Mesodermal cell (in vitro differentiated cells): ENCODE measurements at regions not wholly inside any gene's neighbourhood (a gene's known extent, or its start where the extent isn't known, plus 50 kb on each side); places are given as distances from the start of the nearest gene placed in this dataset.

Source experiments
- H3K27ac ChIP-seq: 2 replicates; pipeline ENCODE4 v1.7.0; 2013; ENCODE audit warnings: mild to moderate bottlenecking, low read depth, low read length, moderate library complexity; ENCODE audit not compliant: severe bottlenecking
- H3K36me3 ChIP-seq: 2 replicates; pipeline ENCODE4 v1.7.1; 2013; ENCODE audit warnings: mild to moderate bottlenecking, low read length, moderate library complexity; ENCODE audit not compliant: control insufficient read depth, insufficient read depth
- H3K4me1 ChIP-seq: one replicate; pipeline ENCODE4 v1.7.1; 2013; ENCODE audit warnings: mild to moderate bottlenecking, low read length; ENCODE audit not compliant: insufficient read depth, control insufficient read depth, poor library complexity, severe bottlenecking
- H3K4me3 ChIP-seq: 2 replicates; pipeline ENCODE4 v1.7.0; 2013; ENCODE audit warnings: low read length, control low read depth, mild to moderate bottlenecking; ENCODE audit not compliant: insufficient read depth, poor library complexity, severe bottlenecking; ENCODE audit errors: extremely low read depth
- H3K9me3 ChIP-seq: 2 replicates; pipeline ENCODE4 v1.7.1; 2013; ENCODE audit warnings: mild to moderate bottlenecking, low read length, moderate library complexity; ENCODE audit not compliant: control insufficient read depth
- WGBS, 2 experiments: methylation state at CpG; one replicate each; pipeline ENCODE4 v1.1.5; 2013; ENCODE audit warnings: missing lambda C conversion rate in 2 of 2; ENCODE audit not compliant: insufficient coverage in 2 of 2; 5-methylcytosine and 5-hydroxymethylcytosine counted together

DNA sequence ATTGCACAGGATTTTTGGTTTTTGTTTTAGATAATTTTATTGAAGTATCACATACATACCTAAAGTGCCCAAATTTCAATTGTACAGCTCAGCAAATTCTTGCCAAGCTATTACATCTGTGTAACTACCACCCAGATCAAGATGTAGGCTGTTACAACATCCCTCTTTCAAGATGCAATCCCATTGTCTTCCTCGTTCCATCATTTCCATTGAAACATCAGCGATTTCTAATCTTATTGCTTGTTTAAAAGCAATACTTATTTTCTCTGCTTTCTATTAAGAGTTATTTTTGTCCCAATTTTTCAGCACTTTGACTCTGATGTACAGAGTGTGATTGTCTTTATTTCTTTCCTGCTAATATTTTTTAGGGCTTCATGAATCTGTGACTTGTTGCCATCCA, 372.8 kb upstream of the SHH start:
- WGBS, 2 experiments, result no CpG with 5 or more reads among the region's 2 CpGs
- Histone ChIP-seq H3K4me1 (no peaks in the 10 kb centered on the region), H3K36me3 (no peaks in the 10 kb centered on the region), H3K9me3 (peaks cover 15% of the 10 kb centered on the region), H3K27ac (no peak overlapping the region), H3K4me3 (no peak overlapping the region)

DNA sequence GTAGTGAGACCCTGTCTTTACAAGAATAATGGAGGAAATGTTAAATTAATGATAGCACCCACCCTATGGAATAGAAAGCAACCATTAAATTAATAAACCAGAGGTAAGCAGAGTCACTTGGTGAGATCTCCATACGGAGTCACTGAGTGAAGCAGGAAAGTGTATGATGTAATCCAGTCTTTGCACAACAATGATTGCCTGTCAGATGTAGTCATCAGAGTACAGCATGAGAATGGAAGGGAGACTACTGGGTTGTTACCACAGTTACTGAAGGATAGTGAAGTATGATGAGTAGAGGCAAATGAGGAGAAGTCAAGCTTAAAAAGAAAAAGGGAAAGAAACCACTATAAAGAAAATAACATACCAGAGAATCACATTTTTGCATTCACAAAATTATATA, 371.9 kb upstream of the SHH start:
- no peak overlapping the region for H3K4me3 ChIP-seq
- WGBS, 2 experiments, result 55 to 67% methylated on average over 1 of the region's 1 CpG

DNA sequence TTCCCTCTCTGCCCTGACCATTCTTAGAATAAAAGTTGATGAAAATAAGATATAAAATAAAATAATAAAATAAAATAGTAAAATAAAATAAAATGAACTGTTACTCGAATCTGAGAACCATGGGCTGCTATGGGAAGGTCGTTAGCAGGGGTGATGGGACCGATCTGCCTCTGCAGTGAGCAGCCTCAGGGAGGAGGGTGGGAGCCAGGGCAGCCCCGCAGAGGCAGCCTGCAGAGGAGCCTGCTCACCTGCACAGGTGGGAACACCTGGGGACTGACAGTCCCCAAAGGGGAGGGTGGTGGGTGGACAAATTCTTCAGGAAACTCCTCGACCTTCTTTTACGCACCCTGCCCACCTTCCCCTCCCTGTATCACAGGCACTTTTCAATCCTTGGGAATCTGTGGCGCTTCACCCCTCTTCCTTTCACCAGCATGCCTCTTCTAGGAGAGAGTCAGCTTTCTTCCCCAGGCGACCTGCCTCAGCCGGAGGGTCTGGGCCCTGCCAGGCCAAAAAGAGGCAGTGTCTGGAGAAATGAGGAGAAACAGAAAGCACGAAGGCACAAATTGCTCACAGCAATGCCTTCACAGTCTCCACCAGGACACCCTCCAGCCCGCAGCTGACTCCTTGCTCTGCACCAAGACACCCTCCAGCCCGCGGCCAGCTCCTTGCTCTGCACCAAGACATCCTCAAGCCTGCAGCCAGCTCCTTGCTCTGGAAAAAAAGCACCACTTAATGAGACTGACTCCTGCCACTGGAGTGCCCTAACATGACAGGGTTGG, 368.4 kb upstream of the SHH start:
- Histone ChIP-seq H3K4me3 (no peak overlapping the region), H3K27ac (no peak overlapping the region), H3K36me3 (no peaks in the 10 kb centered on the region), H3K9me3 (peaks cover 11% of the 10 kb centered on the region), H3K4me1 (no peaks in the 10 kb centered on the region)
- 81 to 86% methylated on average over 9 to 11 of the region's 13 CpGs for WGBS, 2 experiments

More for the DNA sequence above, 371.9 kb upstream of the SHH start:
- Histone ChIP-seq H3K9me3 (peaks cover 15% of the 10 kb centered on the region), H3K4me1 (no peaks in the 10 kb centered on the region), H3K36me3 (no peaks in the 10 kb centered on the region), H3K27ac (no peak overlapping the region)

DNA sequence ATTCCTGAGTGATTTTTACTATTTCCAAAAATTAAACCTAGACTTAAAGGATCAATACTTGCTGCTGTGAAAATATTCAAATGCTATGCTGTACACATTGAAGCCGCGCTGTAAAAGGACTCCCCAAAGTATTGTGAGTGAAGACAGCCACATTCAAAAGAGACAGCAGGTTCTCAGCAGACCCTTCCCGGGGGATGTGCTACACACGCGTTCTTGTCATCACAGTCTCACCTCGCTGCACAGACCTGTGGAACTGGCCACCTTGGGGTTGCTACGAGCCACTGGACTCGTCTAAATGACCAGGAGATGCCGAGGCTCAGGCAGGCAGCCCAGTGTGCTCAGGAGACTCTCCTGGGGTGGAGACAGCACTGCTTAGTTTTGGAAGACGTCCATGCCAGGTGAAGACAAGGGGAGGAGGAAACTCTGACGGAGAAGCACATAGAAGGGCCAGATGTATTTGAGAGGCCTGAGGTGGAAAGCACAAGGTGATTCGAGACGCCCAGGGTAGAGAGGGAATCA, 367.7 kb upstream of the SHH start:
- 81 to 87% methylated on average over 11 to 13 of the region's 13 CpGs for WGBS, 2 experiments
- no peaks in the 10 kb centered on the region for H3K4me1 ChIP-seq
- peaks cover 5% of the 10 kb centered on the region for H3K9me3 ChIP-seq
- no peaks in the 10 kb centered on the region for H3K36me3 ChIP-seq
- H3K27ac ChIP-seq, result no peak overlapping the region
- no peak overlapping the region for H3K4me3 ChIP-seq

DNA sequence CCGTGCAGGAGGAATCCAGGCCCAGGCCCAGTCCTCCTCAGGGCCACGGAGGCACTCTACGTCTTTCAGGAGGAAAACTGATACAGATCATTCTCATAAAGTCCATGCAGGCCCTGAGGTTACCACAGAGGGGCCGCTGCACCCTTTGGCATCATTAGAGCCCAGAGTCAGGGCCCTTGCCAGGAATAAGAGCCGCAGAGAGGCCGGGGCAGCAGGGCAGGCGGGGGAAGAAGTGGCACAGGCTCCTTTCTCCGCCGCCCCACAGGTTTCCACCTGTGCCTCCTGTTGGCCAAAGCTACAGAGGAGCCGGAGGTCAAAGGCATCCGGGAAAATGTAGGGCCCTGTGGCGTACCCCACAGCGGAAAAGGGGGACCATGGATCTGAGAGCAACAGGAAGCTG, 366.6 kb upstream of the SHH start:
- H3K27ac ChIP-seq, result no peak overlapping the region
- H3K4me3 ChIP-seq, result no peak overlapping the region
- no peaks in the 10 kb centered on the region for H3K9me3 ChIP-seq
- H3K4me1 ChIP-seq, result no peaks in the 10 kb centered on the region
- no peaks in the 10 kb centered on the region for H3K36me3 ChIP-seq
- WGBS, 2 experiments, result 90 to 93% methylated on average over 12 to 13 of the region's 13 CpGs

DNA sequence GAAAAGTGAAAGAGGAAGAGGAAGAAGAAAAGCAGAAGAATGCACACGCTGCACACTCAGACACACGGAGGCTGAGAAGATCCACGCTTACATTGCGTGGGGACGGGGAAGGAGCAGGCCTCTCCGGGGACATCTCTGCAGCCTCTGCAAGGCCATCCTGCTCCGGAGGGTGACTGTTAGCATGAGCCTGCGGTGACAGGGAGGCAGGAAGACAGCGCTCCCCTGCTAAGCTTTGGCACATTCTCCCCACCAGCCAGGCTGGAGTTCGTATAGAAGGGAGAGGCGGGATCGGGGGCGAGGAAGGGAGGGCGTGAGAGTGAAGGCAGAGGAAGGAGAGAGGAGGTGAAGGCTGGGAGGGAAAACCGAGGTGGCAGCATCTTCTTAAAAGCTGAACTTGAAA, 366.0 kb upstream of the SHH start:
- WGBS, 2 experiments, result 78 to 86% methylated on average over 8 to 11 of the region's 15 CpGs
- no peak overlapping the region for H3K4me3 ChIP-seq
- H3K27ac ChIP-seq, result no peak overlapping the region
- no peaks in the 10 kb centered on the region for H3K36me3 ChIP-seq
- H3K9me3 ChIP-seq, result no peaks in the 10 kb centered on the region
- no peaks in the 10 kb centered on the region for H3K4me1 ChIP-seq

DNA sequence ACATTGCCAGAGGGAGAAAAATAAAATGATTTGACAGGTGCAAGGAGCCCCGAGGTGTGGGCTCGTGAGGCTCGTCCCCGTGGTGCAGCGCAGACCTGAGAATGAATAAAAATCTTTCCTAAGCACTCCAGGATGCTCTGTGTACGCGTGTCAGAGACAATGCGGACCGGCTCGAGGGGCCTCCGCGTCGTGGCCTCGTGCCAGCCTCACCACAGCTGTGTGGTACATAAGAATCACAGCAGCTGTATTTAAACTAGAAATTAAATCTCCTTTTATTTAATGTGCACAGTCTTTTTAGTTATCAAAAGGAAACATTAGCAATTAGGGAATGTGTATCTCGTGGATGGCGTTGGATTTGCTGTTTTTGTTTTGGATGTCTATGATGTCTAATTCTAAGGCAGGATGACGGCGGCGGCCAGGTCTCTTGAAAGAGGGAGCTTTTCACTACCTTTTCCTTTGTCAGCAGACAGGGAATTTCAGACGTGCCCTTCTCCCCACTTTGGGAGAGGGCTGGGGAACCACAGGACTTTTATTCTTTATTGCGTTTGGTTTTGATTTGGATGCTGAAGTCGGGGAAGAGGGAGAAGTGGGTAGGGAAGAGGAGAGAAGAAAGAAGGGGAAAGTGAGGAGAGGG, 365.3 kb upstream of the SHH start:
- Histone ChIP-seq H3K36me3 (no peaks in the 10 kb centered on the region), H3K9me3 (no peaks in the 10 kb centered on the region), H3K4me1 (no peaks in the 10 kb centered on the region), H3K27ac (no peak overlapping the region), H3K4me3 (no peak overlapping the region)
- 83 to 89% methylated on average over 13 of the region's 22 CpGs for WGBS, 2 experiments

DNA sequence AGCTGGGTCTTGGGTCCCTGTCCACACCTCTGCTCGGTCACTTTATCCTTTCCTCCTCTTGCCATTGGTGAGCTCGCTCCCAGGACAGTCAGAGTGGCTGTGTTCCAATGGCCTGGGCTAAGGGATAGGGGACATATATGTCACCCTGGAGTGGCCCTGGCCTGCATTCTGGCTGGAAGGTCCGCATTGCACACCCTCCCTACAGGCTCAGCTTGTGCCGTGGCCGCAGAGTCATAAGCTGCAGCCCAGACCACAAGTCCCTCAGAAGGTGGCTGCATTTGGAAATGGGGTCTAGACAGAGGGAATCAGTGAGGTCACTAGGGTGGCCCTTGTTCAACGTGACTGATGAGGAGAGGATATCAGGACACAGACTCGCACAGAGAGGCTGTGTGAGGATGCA, 363.8 kb upstream of the SHH start:
- Histone ChIP-seq H3K4me3 (no peak overlapping the region), H3K36me3 (no peaks in the 10 kb centered on the region), H3K9me3 (no peaks in the 10 kb centered on the region), H3K4me1 (no peaks in the 10 kb centered on the region), H3K27ac (no peak overlapping the region)
- 97 to 98% methylated on average over 5 to 7 of the region's 7 CpGs for WGBS, 2 experiments

DNA sequence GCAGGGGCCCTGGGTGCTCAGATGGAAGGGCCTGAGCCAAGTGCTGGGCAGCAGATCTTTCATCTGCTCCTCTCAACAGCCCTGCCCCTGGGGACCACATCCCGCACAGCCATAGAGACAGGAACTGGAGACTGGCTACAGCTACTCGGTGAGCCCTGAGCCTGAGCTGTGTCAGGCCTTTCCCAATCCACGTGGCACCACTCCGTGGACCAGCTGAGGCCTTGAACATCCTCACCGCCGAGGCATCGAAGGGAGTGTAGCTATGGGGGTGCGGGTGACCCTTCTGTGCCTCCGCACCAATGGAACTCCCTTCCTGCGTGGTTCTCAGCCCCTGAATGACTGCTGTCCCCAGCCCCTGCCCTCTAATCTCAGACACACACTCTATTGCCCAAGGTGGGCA, 362.7 kb upstream of the SHH start:
- Histone ChIP-seq H3K9me3 (no peaks in the 10 kb centered on the region), H3K27ac (no peak overlapping the region), H3K4me3 (no peak overlapping the region), H3K4me1 (no peaks in the 10 kb centered on the region), H3K36me3 (no peaks in the 10 kb centered on the region)
- 81 to 85% methylated on average over 9 to 10 of the region's 10 CpGs for WGBS, 2 experiments

DNA sequence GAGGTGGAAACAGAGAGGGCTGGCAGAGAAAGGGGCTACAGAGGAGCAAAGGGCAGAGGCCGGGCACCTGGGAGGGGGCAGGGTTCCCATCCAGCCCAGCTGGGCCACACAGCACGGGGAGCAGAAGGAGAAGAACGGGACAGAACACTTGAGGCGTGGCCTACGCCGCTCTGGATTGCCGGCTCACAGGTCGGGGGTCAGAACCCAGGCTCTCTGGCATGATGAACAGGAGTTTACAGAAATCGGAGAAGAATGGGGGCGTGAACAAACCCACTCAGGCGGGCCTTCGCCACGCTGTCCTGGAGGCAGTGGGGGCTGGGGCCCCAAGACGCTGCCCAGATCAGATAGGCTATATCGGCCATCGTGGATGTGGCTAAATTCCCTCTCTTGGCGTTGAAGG, 362.2 kb upstream of the SHH start:
- no peak overlapping the region for H3K27ac ChIP-seq
- H3K36me3 ChIP-seq, result no peaks in the 10 kb centered on the region
- H3K4me3 ChIP-seq, result no peak overlapping the region
- WGBS, 2 experiments, result 84 to 87% methylated on average over 14 to 16 of the region's 17 CpGs
- H3K9me3 ChIP-seq, result no peaks in the 10 kb centered on the region
- H3K4me1 ChIP-seq, result no peaks in the 10 kb centered on the region

DNA sequence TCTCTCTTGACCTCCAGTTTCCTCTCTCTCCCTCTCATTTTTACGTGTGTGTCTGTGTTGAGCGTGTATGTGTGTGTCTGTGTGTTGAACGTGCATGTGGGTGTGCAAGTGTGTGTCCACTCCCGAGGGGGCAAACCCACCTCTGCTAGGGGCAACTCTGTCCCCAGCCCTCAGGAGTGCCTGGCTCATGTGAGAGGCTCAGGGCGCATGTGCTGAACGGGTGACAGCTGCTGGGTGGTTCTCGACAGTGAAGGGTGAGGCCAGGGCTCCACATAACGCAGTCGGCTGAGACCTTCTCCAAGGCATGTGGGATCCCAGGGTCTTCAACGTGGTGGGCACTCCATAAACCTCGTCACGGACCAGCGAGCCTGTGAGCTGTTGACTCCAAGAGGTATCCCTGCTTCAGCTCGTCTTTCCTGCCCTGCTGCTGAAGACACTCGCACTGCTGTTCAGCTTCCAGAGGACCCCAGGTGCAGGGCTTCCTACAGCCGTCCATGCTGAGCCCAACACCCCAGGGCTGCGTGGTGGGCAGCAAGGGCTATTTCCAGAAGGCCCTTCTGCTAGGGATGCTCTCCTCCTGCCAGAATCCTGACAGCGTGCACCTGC, 361.6 kb upstream of the SHH start:
- 82 to 89% methylated on average over 15 of the region's 18 CpGs for WGBS, 2 experiments
- H3K27ac ChIP-seq, result no peak overlapping the region

More for the DNA sequence above, 361.6 kb upstream of the SHH start:
- Histone ChIP-seq H3K4me3 (no peak overlapping the region), H3K9me3 (no peaks in the 10 kb centered on the region), H3K36me3 (no peaks in the 10 kb centered on the region), H3K4me1 (no peaks in the 10 kb centered on the region)
